Amygdala (tissue), 56 donors: ENCODE measurements at regions not wholly inside any gene's neighbourhood (a gene's known extent, or its start where the extent isn't known, plus 50 kb on each side); places are given as distances from the start of the nearest gene placed in this dataset.
"Not testable (repeated sequence)": the region's sequence is repeated elsewhere in the genome, so short reads cannot be mapped to it uniquely, and the experiment has no call there.

Source experiments
- DNase-seq, 56 donors: peaks; one replicate each; lab custom pipeline; 2025; lab: John Stamatoyannopoulos, UW

DNA sequence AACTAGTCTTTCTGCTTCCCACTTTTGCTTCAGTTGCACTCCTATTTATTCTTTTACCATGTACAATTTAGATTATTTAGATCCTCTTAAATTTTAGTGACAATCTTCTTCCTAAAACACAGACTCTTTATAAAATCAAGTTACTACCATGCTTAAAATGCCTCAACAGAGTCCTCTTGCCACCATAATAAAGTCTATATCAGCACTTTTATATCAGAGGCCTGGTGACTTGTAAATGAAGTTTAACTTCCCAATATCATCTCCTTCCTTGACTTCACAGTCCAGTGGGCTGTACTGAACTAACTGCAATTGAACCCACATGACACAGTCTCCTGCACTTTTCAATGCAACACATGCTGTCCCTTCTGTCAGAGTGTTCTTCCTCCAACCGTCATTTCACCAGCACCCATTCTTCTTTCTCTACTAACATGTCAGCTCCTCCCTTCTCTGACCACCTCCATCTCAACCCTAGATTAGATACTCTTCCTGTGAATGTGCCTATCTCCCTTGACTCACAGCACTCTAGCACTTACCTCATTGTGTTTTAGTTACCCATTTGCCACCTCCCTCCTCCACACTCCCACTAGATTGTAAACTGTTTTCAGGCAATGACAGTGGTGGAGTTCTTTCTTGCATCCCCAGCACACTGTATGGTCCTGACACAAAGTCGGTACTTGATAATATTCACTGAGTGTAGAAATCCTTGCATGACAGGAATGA lies 414.9 kb downstream of the SATB2 start:
- no peak for DNase-seq

DNA sequence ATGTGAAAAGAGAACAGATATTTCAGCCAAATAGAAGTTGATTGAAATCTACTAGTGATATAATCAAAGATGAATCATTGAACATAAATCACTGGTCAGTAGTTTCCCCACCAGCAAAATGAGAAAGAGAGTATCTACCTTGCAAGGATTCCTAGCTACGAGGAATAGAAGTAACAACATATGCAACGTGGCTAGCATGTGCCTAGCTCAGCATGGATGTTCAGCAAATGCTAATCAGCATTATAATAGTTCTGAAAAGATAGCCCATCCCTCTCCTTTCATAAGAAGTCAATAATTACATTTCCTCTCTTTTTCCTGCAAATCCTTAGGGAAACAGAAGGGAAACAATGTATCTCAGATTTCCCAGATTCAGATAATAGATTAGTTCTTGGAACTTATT lies 417.2 kb downstream of the SATB2 start:
- no peak for DNase-seq

DNA sequence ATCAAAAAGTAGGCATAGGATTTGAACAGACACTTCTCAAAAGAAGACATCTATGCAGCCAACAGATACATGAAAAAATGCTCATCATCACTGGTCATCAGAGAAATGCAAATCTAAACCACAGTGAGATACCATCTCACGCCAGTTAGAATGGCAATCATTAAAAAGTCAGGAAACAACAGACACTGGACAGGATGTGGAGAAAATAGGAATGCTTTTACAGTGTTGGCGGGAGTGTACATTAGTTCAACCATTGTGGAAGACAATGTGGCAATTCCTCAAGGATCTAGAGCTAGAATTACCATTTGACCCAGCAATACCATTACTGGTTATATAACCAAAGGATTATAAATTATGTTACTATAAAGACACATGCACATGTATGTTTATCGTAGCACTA lies 424.0 kb downstream of the SATB2 start:
- DNase-seq = not testable (repeated sequence)

DNA sequence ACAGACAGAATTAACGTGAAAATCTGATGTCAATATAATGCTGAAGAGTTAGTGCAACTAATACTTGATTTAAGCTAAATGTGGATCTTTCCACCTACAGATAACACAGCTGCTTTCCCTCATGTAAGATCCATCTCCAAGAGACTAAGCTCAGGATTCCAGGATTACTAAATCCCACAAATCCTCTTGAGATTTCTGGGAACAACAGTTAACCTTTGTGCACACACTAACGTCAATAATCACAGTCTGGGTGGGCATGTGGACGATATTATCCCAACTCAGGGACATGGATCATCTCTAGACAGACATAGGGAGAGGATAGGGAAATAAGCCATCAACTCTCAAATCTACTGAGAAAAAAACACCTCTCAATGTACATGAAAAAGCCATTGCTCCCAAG lies 432.6 kb downstream of the SATB2 start:
- no peak for DNase-seq

DNA sequence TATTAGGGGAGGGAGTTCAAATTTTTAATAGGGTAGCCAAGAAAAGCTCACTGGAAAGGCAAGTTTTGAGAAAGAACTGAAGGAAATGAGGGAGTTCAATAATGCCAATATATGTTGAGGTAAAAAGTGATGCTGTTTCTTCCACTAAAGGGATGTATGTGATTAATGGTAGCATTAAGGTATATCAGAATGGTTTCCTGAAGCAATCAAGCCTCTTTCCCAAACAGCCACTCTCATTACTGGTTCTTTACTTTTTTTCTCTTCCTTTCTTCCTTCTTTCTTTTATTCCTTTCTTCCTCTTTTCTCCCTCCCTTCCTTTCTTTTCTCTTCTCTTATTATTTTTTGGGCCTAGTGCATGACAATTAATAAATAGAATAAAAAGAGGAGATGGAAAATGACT lies 433.5 kb downstream of the SATB2 start:
- DNase-seq = no peak

DNA sequence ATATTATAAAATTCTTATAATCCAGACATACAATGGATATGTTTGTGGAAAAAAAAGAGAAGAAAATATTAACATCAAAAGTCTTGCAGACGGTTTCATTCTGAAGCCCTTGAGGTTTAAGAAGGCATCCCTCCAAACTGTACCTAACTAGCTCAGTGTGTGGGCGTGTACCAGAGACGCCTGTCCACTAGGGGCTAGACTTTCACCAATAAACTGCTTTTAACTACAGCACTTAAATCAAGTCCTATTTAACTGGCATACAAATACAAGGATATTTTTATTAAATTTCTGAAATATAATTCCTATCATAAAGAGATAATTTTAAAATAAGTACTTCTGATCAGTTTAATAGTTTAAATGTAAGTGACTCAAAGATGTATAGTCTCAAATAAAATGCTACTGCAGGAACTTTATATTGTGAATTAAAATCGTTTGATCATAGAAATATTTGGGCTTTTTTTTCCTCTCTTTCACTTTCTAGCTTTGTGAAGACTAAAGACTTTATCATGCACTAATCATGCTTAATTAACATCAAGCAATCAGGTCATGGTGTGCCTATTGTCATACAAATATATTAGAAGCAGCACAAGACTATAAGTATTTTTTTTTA lies 437.7 kb downstream of the SATB2 start:
- DNase-seq = peak in 9 of 56 donors; percentile 0 to 28 (median 2)

DNA sequence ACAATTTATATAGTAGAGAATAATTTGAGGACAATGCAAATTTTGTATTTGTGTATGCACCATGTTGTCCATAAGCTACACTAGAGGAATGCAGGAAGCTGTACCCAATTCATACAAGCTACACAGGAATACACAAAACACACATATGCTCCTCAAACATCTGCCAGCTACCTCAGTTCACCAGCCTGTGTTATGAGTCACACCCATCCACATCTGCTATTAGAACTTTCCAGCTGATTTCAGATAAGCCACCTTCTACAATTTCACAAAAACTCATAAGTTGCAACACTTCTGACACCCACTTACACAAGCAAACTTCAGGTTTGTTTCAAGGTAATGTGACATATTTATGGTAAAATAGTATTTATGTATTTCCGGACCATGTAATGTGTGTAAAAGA lies 438.9 kb downstream of the SATB2 start:
- no peak for DNase-seq

DNA sequence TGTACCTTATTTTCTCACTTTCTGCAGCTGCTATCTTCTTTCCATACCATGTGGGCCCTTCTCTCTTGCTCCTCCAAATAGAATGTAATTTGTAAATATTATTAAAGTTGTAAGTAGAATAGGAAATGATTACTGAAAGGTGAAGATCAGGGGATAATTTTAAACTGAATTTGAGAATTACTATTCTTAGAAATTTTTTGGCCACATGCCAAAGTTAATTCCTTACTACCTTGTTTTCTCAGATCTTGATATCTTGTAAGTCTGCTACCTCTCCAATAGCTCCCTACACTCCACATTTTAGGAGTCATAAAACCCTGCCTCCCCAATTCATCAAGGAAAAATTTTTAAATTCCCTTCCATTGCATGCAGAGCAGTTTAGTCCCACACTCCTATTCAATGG lies 442.7 kb downstream of the SATB2 start:
- DNase-seq = no peak

DNA sequence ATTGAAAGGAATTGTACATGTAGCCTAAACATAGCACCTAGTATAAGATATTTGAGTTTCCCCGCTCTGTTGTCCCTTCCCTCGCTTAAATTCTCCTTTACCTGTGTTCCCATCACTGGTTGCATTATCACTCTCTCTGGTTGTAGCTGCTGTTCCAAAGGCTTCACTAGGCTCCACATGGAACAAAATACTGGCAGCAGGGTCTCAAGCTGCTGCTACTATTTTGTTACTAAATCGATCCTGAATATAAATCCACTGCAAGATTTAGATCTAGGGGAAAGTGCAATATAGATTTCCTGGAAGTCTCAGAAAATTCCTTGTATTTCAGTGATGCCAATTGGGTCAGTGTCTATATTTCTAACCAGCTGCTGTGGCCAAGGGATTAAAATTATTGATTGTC lies 443.5 kb downstream of the SATB2 start:
- no peak for DNase-seq

DNA sequence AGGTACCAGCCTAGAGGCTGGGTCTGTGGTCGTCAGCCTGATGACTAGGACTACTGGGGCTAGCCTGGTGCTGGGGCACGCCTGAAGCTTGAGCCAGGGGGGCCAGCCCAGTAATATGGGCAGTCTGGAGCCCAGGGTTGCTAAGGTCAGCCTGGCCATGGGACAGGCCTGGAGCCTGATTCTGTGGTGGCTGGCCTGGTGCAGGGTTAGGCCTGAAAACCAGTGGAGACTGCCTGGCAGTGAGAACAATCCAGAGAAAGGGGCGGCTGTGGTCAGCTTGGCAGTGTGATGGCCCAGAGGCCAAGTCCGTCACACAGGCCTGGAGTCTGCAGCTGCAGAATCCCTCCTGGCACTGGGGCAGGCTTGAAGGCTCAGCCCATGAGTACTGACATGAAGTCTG lies 445.8 kb downstream of the SATB2 start:
- no peak for DNase-seq

DNA sequence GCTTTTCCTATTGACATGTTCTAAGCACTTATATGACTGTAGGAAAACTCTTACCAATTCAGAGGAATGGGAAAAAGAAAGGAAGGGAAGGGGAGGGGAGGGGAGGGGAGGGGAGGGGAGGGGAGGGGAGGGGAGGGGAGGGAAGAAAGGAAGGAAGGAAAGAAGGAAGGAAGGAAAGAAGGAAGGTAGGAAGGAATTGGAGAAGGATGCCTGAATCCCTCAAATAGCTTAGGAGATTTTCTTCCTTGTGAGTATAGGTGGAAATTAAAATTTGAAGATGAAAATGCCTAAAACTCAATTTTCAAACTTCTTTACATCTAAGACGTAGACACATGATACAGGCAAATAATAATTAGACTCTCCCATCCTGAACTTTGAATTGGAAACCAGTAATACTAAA lies 463.1 kb downstream of the SATB2 start:
- DNase-seq = no peak

DNA sequence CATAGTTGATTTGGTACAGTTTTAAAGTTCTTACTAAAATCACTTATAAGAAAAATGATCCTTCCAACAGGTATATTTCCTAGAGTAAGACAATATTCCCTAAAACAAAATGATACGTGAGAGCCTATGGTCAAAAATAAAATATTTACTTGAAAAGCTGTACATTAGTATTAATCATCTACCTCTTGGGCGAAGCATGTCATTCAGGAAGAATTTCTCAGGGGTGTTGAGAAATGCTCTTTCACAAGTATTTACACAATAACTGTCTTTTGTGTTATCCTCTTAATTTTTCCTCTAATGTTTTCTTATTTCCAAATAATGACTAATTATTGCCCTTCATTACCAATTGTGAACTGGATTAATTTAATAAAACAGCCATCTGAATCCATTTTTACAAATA lies 466.3 kb downstream of the SATB2 start:
- DNase-seq = no peak

DNA sequence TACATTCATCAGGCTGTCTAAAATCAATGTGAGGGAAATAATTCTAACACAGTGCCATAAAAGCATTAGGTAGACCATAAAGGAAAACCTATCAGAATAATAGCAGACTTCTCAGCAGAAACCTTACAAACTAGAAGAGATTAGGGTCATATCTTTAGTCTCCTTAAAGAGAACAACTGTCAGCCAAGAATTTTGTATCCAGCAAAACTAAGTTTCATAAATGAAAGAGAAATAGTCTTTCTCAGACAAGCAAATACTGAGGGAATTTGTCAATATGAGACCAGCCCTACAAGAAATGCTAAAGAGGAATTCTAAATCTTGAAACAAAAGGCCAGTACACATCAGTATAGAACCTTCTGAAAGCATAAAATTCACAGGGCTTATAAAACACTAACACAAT lies 482.0 kb downstream of the SATB2 start:
- no peak for DNase-seq

DNA sequence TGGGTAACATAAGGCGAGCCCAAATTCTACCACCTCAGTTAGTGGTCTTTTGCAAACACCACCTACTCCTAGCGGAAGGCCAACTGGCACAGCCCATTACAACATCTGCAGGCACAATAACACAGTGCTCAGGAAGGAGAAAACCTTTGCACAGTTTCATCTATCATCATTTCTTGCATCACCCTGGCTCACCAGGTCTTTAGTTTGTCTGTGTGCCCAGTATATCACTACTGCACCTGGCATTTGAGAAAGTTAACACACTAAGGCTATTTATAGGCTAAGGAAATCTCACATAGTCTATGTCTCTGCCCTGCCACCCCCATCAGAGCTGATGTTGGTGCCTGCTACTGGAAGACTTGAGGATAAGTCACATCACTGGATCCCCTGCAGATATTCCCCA lies 484.0 kb downstream of the SATB2 start:
- DNase-seq = no peak

DNA sequence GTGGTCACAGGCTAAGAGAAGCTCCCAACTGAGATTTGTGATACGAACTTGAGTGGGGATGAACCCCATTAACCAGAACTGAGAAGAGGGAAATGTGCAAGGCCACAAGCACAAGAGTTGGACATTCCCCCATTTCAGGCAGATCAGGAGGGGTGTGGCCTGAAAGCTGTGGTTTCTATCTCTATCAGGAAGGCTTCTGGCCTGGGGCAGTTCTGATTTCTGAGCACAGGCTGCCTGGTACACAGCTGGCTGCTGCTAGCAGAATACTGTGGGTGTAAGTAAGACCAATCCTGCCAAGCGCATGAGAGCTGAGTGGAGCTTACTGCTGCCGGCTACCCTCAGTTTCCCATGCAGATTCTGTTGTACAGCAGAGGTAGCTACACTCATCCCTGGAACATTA lies 484.6 kb downstream of the SATB2 start:
- DNase-seq = no peak

DNA sequence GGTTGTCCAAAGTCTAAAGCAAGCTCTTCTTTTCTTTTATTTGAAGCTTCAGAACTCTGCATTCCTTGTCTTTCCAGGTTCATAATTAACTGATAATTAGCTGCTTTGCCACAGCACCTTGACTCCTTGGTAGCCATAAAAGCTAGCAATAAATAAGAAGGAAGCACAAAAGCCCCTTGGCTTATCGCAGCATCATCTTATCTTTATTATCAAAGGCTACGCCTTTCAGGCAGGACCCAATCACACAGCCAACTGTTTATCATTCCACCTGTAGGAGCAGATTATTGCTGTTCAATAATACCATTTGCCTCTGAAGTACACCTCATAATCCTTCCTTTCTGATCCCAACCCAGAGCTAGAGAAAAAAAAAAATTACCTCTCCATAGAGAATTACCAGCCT lies 489.2 kb downstream of the SATB2 start:
- DNase-seq = no peak

DNA sequence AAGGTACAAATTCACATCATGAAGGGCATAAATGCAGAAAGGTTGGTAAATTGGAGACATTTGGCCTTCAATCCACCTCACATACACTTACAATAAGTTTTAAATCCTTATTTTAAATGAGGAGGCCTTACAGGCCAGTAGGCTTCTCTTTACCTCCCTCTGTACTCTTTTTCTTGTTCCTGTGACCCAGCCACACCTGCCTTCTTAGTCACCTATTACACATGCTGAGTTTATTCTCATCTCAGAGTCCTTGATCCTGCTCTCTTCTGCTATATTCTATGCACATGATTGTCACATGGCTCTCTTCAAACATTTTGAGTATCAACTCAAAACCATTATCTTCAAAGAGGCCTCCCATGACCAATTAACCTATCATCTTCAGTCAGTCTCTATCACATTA lies 491.5 kb downstream of the SATB2 start:
- no peak for DNase-seq

DNA sequence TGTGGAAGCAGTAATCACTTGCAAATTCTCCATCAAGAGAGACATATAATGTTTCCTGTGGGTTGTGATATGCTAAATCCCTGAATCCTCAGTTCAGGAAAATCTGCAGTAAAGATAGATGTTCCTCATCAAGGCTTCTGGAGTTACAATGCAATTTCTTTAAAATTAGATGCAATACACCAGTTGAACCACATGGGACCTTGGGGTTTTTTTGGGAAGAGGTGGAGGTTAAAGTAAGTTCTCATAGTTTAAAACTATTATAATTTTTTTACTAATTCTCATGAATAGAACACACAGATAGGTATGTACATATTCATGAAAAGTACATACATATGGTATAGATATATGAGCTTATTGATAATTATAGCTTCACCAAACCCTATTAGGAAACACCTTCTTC lies 496.2 kb downstream of the SATB2 start:
- DNase-seq = no peak

DNA sequence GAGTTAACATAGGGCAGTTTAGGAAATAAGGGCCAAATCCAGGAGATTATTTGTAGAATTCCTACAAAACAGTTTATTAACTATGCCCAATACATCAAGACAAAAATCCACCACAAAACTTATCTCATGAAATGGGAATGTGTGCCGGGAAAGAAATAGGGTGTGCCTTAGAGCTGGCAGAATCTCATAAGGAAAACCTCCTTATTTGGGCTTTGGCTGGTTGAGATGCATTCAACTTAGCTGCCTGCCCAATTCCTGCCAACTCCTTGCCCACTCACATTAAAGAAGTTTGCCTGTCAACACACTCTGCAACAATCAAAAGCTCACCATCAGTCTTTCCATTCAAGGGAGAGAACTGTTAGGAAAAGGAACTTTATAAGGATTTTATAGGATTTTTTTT lies 500.6 kb downstream of the SATB2 start:
- DNase-seq = no peak

DNA sequence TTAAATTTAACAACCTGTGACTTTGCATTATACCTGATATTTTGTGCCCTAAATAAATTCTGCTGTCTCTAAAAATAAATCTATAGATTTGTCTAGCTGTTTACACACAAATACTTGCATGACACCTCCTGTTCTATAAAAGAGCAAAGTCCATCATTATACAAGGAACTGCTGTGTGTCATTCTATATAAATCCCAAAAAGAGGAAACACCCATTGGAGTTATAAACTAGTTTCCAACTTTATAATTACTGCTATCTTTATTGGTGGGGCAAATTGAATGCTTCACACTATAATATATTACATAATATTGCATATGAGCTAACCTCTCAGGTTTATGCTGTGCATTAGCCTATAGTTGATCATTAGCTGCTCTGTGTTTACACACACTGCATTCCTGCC lies 504.4 kb downstream of the SATB2 start:
- DNase-seq = no peak

DNA sequence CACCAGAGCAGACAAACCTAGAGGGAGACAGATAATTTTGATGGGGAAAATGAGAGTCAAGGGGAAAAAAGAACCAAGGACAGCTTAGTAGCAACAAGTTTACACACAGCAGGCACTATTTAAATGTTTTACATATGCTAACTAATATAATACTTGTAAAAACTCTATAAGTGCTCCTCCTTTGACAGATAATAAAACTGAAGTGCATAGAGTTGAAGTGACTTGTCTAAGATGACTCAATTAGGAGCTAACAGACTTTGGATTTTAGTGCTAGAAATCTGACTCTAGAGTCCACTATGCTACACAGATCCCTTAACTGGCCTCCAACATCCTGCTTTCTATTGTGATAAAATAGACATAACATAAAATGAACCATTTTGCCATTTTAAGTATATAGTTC lies 506.9 kb downstream of the SATB2 start:
- no peak for DNase-seq

DNA sequence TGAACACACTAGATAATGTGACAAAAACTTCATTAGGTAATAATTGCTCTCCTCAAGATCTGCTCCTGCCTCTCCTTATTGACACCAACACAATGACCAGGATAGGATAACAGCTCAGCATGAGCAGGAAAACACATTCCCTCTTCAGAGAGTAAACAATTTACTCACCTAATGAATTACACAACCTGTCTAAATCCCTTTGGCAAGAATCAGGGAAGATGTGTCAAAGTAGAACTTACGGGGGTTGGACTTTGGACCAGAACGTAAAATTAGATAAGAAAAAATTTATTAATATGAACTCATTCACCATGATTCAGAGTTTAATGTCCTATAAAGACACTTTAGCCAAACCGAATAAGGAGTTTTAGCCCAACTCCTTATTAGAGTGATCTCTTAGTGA lies 512.2 kb downstream of the SATB2 start:
- no peak for DNase-seq

DNA sequence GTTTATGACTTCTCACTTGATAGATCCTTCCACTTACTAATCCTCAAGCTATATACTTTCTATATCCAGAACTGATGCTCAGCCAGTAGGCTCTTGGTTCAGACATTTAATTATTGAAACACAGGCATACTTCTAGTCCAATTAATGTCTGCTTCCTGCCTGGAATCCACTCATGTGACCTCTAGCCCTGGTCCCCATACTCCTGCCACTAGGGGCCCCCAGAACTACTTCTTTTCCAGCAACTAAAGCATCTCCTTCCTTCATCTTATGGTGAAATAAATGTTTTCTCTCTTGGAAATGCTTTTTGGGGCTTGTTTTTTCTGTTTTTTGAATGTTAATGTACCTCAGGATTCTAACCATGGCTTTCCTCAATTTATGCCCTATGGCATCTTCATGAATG lies 527.6 kb downstream of the SATB2 start:
- DNase-seq = no peak
